ENCODE measurements at regions not wholly inside any gene's neighbourhood (a gene's known extent, or its start where the extent isn't known, plus 50 kb on each side); places are given as distances from the start of the nearest gene placed in this dataset.

DNA sequence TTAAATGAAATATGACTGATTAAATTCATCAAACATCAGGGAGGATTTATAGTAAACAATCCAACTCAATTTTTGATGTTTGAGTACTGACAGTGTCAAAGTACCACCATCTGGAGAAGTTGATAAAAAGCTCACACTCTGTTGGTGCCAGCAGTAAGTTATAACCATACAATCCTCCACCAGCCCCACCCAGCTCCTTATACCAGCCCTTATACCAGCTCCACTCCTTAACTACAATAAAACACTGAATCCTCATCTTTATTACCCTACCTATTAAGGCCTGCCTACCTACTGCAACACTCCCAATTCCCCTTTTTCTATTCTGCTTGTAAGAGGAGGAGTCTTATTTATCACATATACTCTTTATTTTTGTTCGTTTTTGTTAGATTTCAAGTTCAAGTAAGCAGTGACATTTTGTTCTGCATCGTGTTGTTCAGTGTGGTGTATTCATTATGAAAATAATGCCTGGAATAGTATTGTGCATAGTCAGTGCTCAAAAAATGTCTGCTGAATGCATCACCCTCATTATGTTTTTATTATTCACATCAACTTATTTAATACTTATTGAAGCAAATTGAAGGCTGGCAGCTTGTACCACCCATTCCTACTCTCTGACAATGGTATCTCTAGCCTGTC is 954.7 kb upstream of the ADGRB3 start (continued):
- no peak for TF ChIP-seq DNMT1 (IDR thresholded peaks at IDR 0.05)
- TF ChIP-seq CHD1 (IDR thresholded peaks at IDR 0.05; ENCODE audit: low read length) = no peak
- no peak for TF ChIP-seq POLR2AphosphoS5 (IDR thresholded peaks at IDR 0.05; ENCODE audit: control insufficient read depth, insufficient read depth, low read depth, low read length)
- TF ChIP-seq, protein P1, sequence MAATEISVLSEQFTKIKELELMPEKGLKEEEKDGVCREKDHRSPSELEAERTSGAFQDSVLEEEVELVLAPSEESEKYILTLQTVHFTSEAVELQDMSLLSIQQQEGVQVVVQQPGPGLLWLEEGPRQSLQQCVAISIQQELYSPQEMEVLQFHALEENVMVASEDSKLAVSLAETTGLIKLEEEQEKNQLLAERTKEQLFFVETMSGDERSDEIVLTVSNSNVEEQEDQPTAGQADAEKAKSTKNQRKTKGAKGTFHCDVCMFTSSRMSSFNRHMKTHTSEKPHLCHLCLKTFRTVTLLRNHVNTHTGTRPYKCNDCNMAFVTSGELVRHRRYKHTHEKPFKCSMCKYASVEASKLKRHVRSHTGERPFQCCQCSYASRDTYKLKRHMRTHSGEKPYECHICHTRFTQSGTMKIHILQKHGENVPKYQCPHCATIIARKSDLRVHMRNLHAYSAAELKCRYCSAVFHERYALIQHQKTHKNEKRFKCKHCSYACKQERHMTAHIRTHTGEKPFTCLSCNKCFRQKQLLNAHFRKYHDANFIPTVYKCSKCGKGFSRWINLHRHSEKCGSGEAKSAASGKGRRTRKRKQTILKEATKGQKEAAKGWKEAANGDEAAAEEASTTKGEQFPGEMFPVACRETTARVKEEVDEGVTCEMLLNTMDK (IDR thresholded peaks at IDR 0.05; ENCODE audit: borderline replicate concordance, insufficient read depth, low read depth, low read length, poor library complexity, severe bottlenecking) = no peak
- TF ChIP-seq ZNF431 (CRISPR knock-in tag; IDR thresholded peaks at IDR 0.05) = no peak
- TF ChIP-seq SMC3 (conservative IDR thresholded peaks at IDR 0.05; ENCODE audit: insufficient read depth, low read depth, low read length) = no peak

DNA sequence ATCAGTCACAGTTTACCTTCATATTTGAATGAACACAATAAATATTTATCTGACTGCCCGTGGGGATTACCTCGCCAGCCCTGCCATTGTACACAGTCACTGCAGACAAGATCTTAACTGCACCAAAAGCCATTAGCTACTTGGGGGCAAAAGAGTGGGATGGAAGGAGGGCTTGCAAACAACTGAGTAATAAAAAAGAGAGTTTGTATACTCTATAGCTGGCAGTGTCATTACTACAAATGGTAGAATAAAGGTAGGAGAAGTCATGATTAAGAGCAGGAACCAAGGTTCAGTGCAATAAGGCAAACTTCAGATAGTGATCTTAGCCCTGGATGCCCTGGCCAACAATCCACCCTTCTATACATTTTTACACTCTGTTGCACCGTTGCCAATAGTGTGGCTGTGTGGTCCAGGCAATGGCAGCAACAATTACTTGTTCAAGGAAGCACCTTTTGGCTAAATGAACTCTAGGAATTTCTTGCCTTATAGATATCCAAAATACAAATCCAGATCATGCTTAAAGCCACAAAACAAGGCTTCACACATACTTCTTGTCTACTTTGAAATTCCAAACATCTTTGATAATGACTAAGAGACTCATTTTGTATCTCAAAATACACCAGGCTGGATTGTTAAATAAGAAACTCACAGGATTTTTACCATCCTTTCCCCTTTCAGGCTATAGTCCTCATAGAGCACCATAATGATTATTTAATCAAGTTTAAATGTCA is 955.4 kb upstream of the ADGRB3 start:
- Histone ChIP-seq H3K27ac (ENCODE audit: extremely low read depth, low read depth, low read length) (no peak overlapping the region), H3K36me3 (ENCODE audit: control insufficient read depth, insufficient read depth, low read length) (no peaks in the 10 kb centered on the region), H4K20me1 (replicated peaks; ENCODE audit: control insufficient read depth, insufficient read depth, low read length) (no peaks in the 10 kb centered on the region), H3K4me1 (replicated peaks in 1 of 2; ENCODE audit: control insufficient read depth in 2 of 2, insufficient read depth in 2 of 2, low read length in 2 of 2) (no peaks in the 10 kb centered on the region), H3K27me3 (ENCODE audit: control insufficient read depth in 2 of 2, insufficient read depth in 2 of 2, low read length in 2 of 2) (no peaks in the 10 kb centered on the region), H3K4me2 (ENCODE audit: insufficient read depth, low read length) (no peak overlapping the region), H3K9me1 (ENCODE audit: control insufficient read depth, insufficient read depth, low read length) (no peaks in the 10 kb centered on the region), H3K4me3 (no peak overlapping the region), H3K9me3 (replicated peaks; ENCODE audit: control insufficient read depth, insufficient read depth, low read depth, low read length) (no peaks in the 10 kb centered on the region; the same call in 1 of the 2 replicates), H3K79me2 (ENCODE audit: control insufficient read depth, insufficient read depth, low read length) (no peaks in the 10 kb centered on the region), H2AFZ (ENCODE audit: low read depth, low read length) (no peak overlapping the region), H3K9ac (ENCODE audit: insufficient read depth in 1 of 2, low read depth in 2 of 2, low read length in 2 of 2) (no peak overlapping the region)
- 18% methylated on average over 3 of the region's 3 CpGs for WGBS (ENCODE audit: insufficient coverage, low coverage, missing lambda C conversion rate)
- no peak for FAIRE-seq
- ATAC-seq = no peak
- in situ Hi-C loops (cut with MboI) (no loop called here), intact Hi-C loops (cut with micrococcal nuclease) (no loop called here)
- no peak for TF ChIP-seq CCAR2 (IDR thresholded peaks at IDR 0.05; ENCODE audit: low read depth, low read length)
- no peak for TF ChIP-seq RUNX1 (IDR thresholded peaks at IDR 0.05; ENCODE audit: low read depth)
- no peak for TF ChIP-seq ZNF77 (CRISPR knock-in tag; IDR thresholded peaks at IDR 0.05)
- TF ChIP-seq, protein P2, sequence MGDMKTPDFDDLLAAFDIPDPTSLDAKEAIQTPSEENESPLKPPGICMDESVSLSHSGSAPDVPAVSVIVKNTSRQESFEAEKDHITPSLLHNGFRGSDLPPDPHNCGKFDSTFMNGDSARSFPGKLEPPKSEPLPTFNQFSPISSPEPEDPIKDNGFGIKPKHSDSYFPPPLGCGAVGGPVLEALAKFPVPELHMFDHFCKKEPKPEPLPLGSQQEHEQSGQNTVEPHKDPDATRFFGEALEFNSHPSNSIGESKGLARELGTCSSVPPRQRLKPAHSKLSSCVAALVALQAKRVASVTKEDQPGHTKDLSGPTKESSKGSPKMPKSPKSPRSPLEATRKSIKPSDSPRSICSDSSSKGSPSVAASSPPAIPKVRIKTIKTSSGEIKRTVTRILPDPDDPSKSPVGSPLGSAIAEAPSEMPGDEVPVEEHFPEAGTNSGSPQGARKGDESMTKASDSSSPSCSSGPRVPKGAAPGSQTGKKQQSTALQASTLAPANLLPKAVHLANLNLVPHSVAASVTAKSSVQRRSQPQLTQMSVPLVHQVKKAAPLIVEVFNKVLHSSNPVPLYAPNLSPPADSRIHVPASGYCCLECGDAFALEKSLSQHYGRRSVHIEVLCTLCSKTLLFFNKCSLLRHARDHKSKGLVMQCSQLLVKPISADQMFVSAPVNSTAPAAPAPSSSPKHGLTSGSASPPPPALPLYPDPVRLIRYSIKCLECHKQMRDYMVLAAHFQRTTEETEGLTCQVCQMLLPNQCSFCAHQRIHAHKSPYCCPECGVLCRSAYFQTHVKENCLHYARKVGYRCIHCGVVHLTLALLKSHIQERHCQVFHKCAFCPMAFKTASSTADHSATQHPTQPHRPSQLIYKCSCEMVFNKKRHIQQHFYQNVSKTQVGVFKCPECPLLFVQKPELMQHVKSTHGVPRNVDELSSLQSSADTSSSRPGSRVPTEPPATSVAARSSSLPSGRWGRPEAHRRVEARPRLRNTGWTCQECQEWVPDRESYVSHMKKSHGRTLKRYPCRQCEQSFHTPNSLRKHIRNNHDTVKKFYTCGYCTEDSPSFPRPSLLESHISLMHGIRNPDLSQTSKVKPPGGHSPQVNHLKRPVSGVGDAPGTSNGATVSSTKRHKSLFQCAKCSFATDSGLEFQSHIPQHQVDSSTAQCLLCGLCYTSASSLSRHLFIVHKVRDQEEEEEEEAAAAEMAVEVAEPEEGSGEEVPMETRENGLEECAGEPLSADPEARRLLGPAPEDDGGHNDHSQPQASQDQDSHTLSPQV (IDR thresholded peaks at IDR 0.05) = no peak
- no peak for DNase-seq (ENCODE audit: extremely low read depth in 1 of 4, low spot score in 3 of 4)
- ChIA-PET CTCF (ENCODE audit: low intra/inter-chr PET ratio) (no interaction called here), POLR2A (interaction anchor here (0.7 kb wide), 1 partner anchor 72 kb away, joined by 3 read pairs; no protein-coding TSS in a partner anchor)
- no TSS peak for BruUV-seq (replicated peaks)

Measured in K562 (cell line).